ENCODE measurements at regions not wholly inside any gene's neighbourhood (a gene's known extent, or its start where the extent isn't known, plus 50 kb on each side); places are given as distances from the start of the nearest gene placed in this dataset.

DNA sequence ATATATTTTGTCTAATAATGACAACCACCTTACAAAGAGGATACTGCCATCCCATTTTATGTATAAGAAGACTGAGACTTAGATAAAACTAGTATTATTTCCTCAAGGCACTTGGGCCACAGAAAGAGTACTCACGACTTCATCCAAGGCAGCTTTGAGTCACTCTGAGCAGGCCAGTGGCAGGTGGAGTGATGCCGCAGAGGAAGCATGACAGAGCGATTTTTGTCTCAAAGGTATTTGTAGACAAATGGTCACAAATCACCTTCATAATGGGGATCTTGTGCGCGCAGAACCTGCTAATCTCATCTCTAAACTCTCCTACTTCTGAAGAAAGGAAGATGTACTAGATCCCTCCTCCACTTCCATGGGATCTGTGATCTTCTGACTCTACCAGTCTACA is 113.2 kb upstream of the NAMPT start:
- Histone ChIP-seq H3K4me3 (ENCODE audit: low read length in 3 of 3) (no peak overlapping the region), H3K9ac (ENCODE audit: low read depth in 1 of 3, low read length in 3 of 3) (no peak overlapping the region), H3K36me3 (ENCODE audit: control insufficient read depth in 3 of 3, insufficient read depth in 3 of 3, low read length in 3 of 3) (no peaks in the 10 kb centered on the region), H3K27me3 (ENCODE audit: control insufficient read depth in 3 of 3, insufficient read depth in 3 of 3, low read length in 3 of 3) (no peaks in the 10 kb centered on the region), H3K27ac (ENCODE audit: low read depth, low read length) (no peak overlapping the region), H3K4me1 (ENCODE audit: control insufficient read depth in 3 of 3, insufficient read depth in 3 of 3, low read length in 3 of 3) (no peaks in the 10 kb centered on the region), H3K9me3 (ENCODE audit: control insufficient read depth in 3 of 3, low read length in 3 of 3) (no peaks in the 10 kb centered on the region)

DNA sequence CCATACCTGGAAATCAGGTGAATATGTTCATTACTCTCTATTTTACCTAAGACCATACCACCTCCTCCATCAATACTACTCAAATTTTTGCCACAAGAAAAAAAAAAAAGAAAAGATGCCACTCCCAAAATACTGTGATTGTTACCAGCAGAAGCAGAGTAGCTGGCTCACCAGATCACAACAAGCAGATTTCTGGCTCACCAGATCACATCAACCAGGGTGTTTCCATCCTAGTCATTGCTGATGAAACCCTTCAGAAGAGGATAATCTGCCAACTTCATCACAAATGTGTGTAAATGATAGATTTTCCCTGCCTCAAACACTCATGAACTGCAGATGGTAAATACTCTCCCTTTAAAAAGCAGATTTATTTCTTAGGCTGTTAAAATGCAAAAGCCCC is 109.7 kb upstream of the NAMPT start:
- H3K9me3 ChIP-seq (ENCODE audit: control insufficient read depth in 3 of 3, low read length in 3 of 3) = no peaks in the 10 kb centered on the region
- H3K27me3 ChIP-seq (ENCODE audit: control insufficient read depth in 3 of 3, insufficient read depth in 3 of 3, low read length in 3 of 3) = no peaks in the 10 kb centered on the region
- no peak overlapping the region for H3K4me3 ChIP-seq (ENCODE audit: low read length in 3 of 3)
- H3K27ac ChIP-seq (ENCODE audit: low read depth, low read length) = no peak overlapping the region
- no peak overlapping the region for H3K9ac ChIP-seq (ENCODE audit: low read depth in 1 of 3, low read length in 3 of 3)
- H3K36me3 ChIP-seq (ENCODE audit: control insufficient read depth in 3 of 3, insufficient read depth in 3 of 3, low read length in 3 of 3) = no peaks in the 10 kb centered on the region
- H3K4me1 ChIP-seq (ENCODE audit: control insufficient read depth in 3 of 3, insufficient read depth in 3 of 3, low read length in 3 of 3) = no peaks in the 10 kb centered on the region

DNA sequence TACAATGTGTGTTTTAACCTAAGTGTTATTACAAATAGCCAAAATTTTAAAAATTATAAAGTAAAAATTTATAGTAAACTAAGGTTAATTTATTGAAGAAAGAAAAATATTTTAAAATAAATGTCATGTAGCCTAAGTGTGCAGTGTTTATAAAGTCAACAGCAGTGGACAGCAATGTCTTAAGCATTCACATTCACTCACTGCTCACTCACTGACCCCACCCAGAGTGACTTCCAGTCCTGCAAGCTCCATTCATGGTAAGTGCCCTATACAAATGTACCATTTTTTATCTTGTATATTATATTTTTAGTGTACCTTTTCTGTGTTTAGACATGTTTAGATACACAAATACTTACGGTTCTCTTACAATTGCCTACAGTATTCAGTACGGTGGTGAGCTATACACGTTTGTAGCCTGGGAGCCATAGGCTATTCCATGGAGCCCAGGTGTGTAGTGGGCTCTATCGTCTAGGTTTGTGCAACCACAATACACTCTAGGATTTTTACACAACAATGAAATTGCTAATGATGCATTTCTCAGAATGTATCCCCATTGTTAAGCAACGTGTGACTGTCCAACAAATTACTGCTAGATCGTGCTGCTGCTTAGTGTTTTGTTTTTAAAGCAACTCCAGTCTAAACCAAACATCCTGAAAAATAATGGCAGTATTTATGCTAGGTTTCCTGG is 108.9 kb upstream of the NAMPT start:
- H3K9me3 ChIP-seq (ENCODE audit: control insufficient read depth in 3 of 3, low read length in 3 of 3) = no peaks in the 10 kb centered on the region
- no peaks in the 10 kb centered on the region for H3K4me1 ChIP-seq (ENCODE audit: control insufficient read depth in 3 of 3, insufficient read depth in 3 of 3, low read length in 3 of 3)
- no peak overlapping the region for H3K9ac ChIP-seq (ENCODE audit: low read depth in 1 of 3, low read length in 3 of 3)
- H3K36me3 ChIP-seq (ENCODE audit: control insufficient read depth in 3 of 3, insufficient read depth in 3 of 3, low read length in 3 of 3) = no peaks in the 10 kb centered on the region
- no peaks in the 10 kb centered on the region for H3K27me3 ChIP-seq (ENCODE audit: control insufficient read depth in 3 of 3, insufficient read depth in 3 of 3, low read length in 3 of 3)
- H3K4me3 ChIP-seq (ENCODE audit: low read length in 3 of 3) = no peak overlapping the region
- no peak overlapping the region for H3K27ac ChIP-seq (ENCODE audit: low read depth, low read length)

DNA sequence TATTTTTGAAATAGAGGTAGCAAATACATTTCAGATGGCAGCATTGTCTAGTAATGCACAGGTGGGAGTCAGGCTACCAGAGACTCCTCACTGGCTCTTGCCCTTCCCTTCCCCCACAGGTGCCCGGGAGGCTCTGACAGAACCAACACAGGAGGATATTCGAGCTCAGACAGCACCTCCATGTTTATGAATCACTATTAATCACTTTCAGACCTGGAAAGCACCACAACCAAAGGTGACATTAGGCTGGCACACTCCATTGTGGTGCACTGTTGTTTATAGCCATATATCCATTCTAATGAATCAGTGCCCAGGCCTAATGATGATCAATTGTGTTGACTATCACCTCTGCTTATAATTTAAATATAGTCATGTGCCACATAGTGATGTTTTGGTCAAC is 107.8 kb upstream of the NAMPT start:
- no peaks in the 10 kb centered on the region for H3K36me3 ChIP-seq (ENCODE audit: control insufficient read depth in 3 of 3, insufficient read depth in 3 of 3, low read length in 3 of 3)
- H3K4me3 ChIP-seq (ENCODE audit: low read length in 3 of 3) = no peak overlapping the region
- H3K9ac ChIP-seq (ENCODE audit: low read depth in 1 of 3, low read length in 3 of 3) = no peak overlapping the region
- H3K9me3 ChIP-seq (ENCODE audit: control insufficient read depth in 3 of 3, low read length in 3 of 3) = no peaks in the 10 kb centered on the region
- H3K4me1 ChIP-seq (ENCODE audit: control insufficient read depth in 3 of 3, insufficient read depth in 3 of 3, low read length in 3 of 3) = no peaks in the 10 kb centered on the region
- H3K27me3 ChIP-seq (ENCODE audit: control insufficient read depth in 3 of 3, insufficient read depth in 3 of 3, low read length in 3 of 3) = no peaks in the 10 kb centered on the region
- no peak overlapping the region for H3K27ac ChIP-seq (ENCODE audit: low read depth, low read length)

DNA sequence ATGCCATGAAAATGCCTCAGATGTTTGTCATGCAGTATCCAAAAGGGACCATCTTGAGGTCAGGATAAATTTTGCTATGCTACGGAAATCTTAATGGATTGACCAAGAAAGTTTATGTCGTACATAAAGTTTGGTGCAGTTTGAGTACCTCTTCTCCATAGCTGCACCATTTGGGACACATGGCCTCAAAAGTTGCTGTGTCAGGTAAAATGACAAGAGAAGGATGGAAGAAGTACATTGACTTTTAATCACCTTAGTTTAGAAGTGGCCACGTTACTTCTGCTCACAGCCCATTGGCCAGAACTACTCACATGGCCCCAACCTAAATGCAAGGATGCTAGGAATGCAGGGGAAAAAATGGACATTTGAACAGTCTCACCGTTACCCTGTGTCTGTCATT is 107.4 kb upstream of the NAMPT start:
- no peaks in the 10 kb centered on the region for H3K9me3 ChIP-seq (ENCODE audit: control insufficient read depth in 3 of 3, low read length in 3 of 3)

DNA sequence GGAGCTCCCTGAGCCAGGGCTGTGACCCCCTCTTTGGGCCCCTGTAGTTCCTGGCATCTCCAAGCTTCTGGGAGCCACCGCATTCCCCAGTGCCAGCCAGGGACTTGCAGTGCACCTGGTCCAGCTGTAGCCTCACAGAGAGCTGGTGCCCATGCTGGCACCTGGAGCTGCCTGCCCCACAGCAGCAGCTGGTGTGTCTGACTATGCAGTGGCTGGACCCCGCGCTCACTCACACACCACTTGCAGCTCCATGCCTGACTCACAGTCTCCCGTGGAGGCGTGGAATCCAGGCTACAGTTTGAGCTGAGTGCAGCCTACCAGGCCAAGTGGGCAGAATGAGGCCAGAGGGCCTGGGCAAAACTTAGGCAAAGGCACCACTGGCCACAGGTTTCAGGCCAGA is 102.2 kb upstream of the NAMPT start:
- no peaks in the 10 kb centered on the region for H3K9me3 ChIP-seq (ENCODE audit: control insufficient read depth in 3 of 3, low read length in 3 of 3)
- peaks cover 0 to 5% (median 0%) of the 10 kb centered on the region in 3 donors for H3K4me1 ChIP-seq (ENCODE audit: control insufficient read depth in 3 of 3, insufficient read depth in 3 of 3, low read length in 3 of 3)
- no peaks in the 10 kb centered on the region for H3K36me3 ChIP-seq (ENCODE audit: control insufficient read depth in 3 of 3, insufficient read depth in 3 of 3, low read length in 3 of 3)
- no peaks in the 10 kb centered on the region for H3K27me3 ChIP-seq (ENCODE audit: control insufficient read depth in 3 of 3, insufficient read depth in 3 of 3, low read length in 3 of 3)
- no peak overlapping the region for H3K4me3 ChIP-seq (ENCODE audit: low read length in 3 of 3)
- H3K27ac ChIP-seq (ENCODE audit: low read depth, low read length) = no peak overlapping the region
- H3K9ac ChIP-seq (ENCODE audit: low read depth in 1 of 3, low read length in 3 of 3) = no peak overlapping the region

More for the DNA sequence above, 107.4 kb upstream of the NAMPT start:
- no peaks in the 10 kb centered on the region for H3K27me3 ChIP-seq (ENCODE audit: control insufficient read depth in 3 of 3, insufficient read depth in 3 of 3, low read length in 3 of 3)
- H3K27ac ChIP-seq (ENCODE audit: low read depth, low read length) = no peak overlapping the region
- no peak overlapping the region for H3K4me3 ChIP-seq (ENCODE audit: low read length in 3 of 3)
- H3K4me1 ChIP-seq (ENCODE audit: control insufficient read depth in 3 of 3, insufficient read depth in 3 of 3, low read length in 3 of 3) = no peaks in the 10 kb centered on the region
- no peak overlapping the region for H3K9ac ChIP-seq (ENCODE audit: low read depth in 1 of 3, low read length in 3 of 3)
- no peaks in the 10 kb centered on the region for H3K36me3 ChIP-seq (ENCODE audit: control insufficient read depth in 3 of 3, insufficient read depth in 3 of 3, low read length in 3 of 3)

DNA sequence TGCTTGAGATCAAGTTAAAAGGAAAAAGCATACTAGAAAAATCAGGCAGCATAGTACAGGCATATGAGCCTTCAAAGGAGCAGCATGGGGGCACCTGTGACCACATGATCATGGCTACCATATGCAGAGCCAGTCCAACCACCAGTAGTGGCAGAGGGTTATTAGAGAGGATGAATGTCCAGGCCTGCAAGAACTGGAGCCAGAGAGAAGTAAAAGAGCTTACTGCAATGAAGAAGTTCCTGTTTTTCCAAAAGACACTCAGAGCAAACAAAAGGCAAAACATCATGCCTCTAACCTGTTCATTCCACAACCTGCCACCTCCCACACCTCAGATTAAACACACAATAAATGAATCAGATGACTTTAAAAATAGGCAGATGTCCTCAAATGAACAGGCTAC is 99.6 kb upstream of the NAMPT start:
- peaks cover 0 to 5% (median 0%) of the 10 kb centered on the region in 3 donors for H3K4me1 ChIP-seq (ENCODE audit: control insufficient read depth in 3 of 3, insufficient read depth in 3 of 3, low read length in 3 of 3)
- no peaks in the 10 kb centered on the region for H3K36me3 ChIP-seq (ENCODE audit: control insufficient read depth in 3 of 3, insufficient read depth in 3 of 3, low read length in 3 of 3)
- no peak overlapping the region for H3K27ac ChIP-seq (ENCODE audit: low read depth, low read length)
- H3K27me3 ChIP-seq (ENCODE audit: control insufficient read depth in 3 of 3, insufficient read depth in 3 of 3, low read length in 3 of 3) = no peaks in the 10 kb centered on the region
- H3K9me3 ChIP-seq (ENCODE audit: control insufficient read depth in 3 of 3, low read length in 3 of 3) = no peaks in the 10 kb centered on the region
- H3K4me3 ChIP-seq (ENCODE audit: low read length in 3 of 3) = no peak overlapping the region
- H3K9ac ChIP-seq (ENCODE audit: low read depth in 1 of 3, low read length in 3 of 3) = no peak overlapping the region

DNA sequence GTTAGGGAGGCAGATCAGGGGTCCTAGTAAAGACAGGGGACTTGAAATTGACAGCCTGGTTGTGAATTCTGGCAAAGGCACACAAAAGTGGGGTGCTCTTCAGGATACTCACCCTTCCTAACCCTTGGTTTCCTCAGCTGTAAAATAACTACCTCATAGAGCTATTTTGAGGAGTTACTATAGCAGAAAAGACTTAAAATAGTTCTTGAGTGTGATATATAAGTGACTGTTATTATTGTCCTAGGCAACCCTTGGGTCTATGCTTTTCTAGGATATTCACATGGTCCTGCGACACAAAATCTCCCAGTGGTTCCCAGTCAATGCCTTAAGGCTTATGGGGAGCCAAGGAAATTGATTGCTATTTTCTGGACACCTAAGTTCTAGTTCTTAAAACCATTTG is 98.1 kb upstream of the NAMPT start:
- Histone ChIP-seq H3K4me3 (ENCODE audit: low read length in 3 of 3) (no peak overlapping the region), H3K9me3 (ENCODE audit: control insufficient read depth in 3 of 3, low read length in 3 of 3) (no peaks in the 10 kb centered on the region), H3K27ac (ENCODE audit: low read depth, low read length) (no peak overlapping the region), H3K9ac (ENCODE audit: low read depth in 1 of 3, low read length in 3 of 3) (no peak overlapping the region), H3K36me3 (ENCODE audit: control insufficient read depth in 3 of 3, insufficient read depth in 3 of 3, low read length in 3 of 3) (no peaks in the 10 kb centered on the region), H3K4me1 (ENCODE audit: control insufficient read depth in 3 of 3, insufficient read depth in 3 of 3, low read length in 3 of 3) (peaks cover 0 to 5% (median 0%) of the 10 kb centered on the region in 3 donors), H3K27me3 (ENCODE audit: control insufficient read depth in 3 of 3, insufficient read depth in 3 of 3, low read length in 3 of 3) (no peaks in the 10 kb centered on the region)

DNA sequence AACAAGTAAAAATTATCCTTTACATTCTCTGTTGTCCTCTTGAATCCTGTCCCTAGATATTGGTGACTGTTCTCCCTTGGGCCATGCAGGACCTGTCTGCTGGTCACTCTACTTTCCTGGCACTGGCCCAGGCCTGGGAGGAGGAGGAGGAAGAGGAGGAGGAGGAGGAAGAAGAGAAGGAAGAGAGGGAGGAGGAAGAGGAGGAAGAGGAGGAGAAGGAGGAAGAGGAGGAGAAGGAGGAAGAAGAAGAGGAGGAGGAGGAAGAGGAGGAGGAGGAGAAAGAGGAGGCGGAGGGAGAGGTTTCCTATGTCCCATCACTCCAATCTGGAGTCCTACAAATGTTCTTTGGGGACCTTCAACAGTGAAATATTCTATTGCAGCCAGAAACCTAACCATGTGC is 97.3 kb upstream of the NAMPT start:
- Histone ChIP-seq H3K27ac (ENCODE audit: low read depth, low read length) (no peak overlapping the region), H3K9ac (ENCODE audit: low read depth in 1 of 3, low read length in 3 of 3) (no peak overlapping the region), H3K27me3 (ENCODE audit: control insufficient read depth in 3 of 3, insufficient read depth in 3 of 3, low read length in 3 of 3) (no peaks in the 10 kb centered on the region), H3K4me1 (ENCODE audit: control insufficient read depth in 3 of 3, insufficient read depth in 3 of 3, low read length in 3 of 3) (peaks cover 0 to 5% (median 0%) of the 10 kb centered on the region in 3 donors), H3K4me3 (ENCODE audit: low read length in 3 of 3) (no peak overlapping the region), H3K9me3 (ENCODE audit: control insufficient read depth in 3 of 3, low read length in 3 of 3) (no peaks in the 10 kb centered on the region), H3K36me3 (ENCODE audit: control insufficient read depth in 3 of 3, insufficient read depth in 3 of 3, low read length in 3 of 3) (no peaks in the 10 kb centered on the region)

DNA sequence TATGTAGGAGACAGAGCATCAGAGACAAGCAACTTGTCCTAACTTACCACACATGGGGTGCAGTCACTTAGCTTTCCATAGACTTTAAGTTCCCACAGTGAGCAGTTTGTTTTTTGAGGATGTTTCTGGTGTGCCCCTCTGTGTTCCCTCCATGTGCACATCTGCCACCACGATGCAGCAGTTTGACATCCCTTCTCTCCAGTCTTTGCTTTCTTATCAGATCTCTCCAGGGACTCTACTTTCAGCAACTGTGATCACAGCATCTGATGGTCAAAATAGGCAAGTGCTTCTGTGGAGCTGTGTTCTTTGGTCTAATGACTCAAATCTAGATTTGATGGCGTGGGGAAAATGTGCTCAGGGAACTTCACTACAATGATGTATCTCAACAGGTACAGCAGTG is 96.5 kb upstream of the NAMPT start:
- H3K9me3 ChIP-seq (ENCODE audit: control insufficient read depth in 3 of 3, low read length in 3 of 3) = no peaks in the 10 kb centered on the region
- no peak overlapping the region for H3K9ac ChIP-seq (ENCODE audit: low read depth in 1 of 3, low read length in 3 of 3)
- no peak overlapping the region for H3K27ac ChIP-seq (ENCODE audit: low read depth, low read length)
- no peaks in the 10 kb centered on the region for H3K36me3 ChIP-seq (ENCODE audit: control insufficient read depth in 3 of 3, insufficient read depth in 3 of 3, low read length in 3 of 3)
- no peaks in the 10 kb centered on the region for H3K27me3 ChIP-seq (ENCODE audit: control insufficient read depth in 3 of 3, insufficient read depth in 3 of 3, low read length in 3 of 3)
- H3K4me1 ChIP-seq (ENCODE audit: control insufficient read depth in 3 of 3, insufficient read depth in 3 of 3, low read length in 3 of 3) = peaks cover 0 to 5% (median 0%) of the 10 kb centered on the region in 3 donors
- no peak overlapping the region for H3K4me3 ChIP-seq (ENCODE audit: low read length in 3 of 3)
